ENCODE measurements at regions not wholly inside any gene's neighbourhood (a gene's known extent, or its start where the extent isn't known, plus 50 kb on each side); places are given as distances from the start of the nearest gene placed in this dataset.

DNA sequence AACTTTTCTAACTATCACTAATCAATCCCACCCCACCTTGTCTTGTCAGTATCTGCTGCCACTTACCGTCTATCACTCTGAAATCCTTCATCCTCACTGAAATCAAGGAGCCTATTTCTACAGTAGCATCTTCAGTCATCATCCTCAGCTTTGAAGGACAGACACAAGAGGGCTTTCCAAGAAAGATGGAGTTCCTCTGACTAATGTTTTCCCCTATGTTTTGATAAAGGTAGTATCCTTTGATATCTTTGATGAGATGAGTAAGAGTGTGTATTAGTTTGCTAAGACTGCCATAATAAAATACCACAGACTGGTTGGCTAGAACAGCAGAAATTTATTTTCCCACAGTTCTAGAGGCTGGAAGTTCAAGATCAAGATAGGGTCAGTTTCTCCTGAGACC, 101.8 kb upstream of the VAV3 start:
- Histone ChIP-seq H3K9ac (ENCODE audit: low read depth, low read length) (no peak overlapping the region), H4K91ac (ENCODE audit: insufficient read depth, low read depth, low read length) (no peak overlapping the region), H2BK15ac (ENCODE audit: low read depth, low read length) (no peak overlapping the region), H3K4me2 (ENCODE audit: low read depth, low read length) (no peak overlapping the region), H2AK5ac (ENCODE audit: low read depth, low read length) (no peak overlapping the region), H4K20me1 (ENCODE audit: insufficient read depth, low read length) (no peaks in the 10 kb centered on the region), H3K9me3 (ENCODE audit: control insufficient read depth, insufficient read depth, low read length) (no peaks in the 10 kb centered on the region), H3K27me3 (ENCODE audit: control insufficient read depth, insufficient read depth, low read length) (no peaks in the 10 kb centered on the region), H3K9me1 (ENCODE audit: insufficient read depth, low read length) (no peaks in the 10 kb centered on the region), H3K4me1 (ENCODE audit: control insufficient read depth, insufficient read depth, low read length) (no peaks in the 10 kb centered on the region), H2BK120ac (ENCODE audit: low read depth, low read length) (no peak overlapping the region), H3K79me1 (ENCODE audit: low read depth in 1 of 2, low read length in 2 of 2) (no peaks in the 10 kb centered on the region), H3K56ac (ENCODE audit: extremely low read depth, insufficient read depth, low read length) (no peak overlapping the region), H3K18ac (ENCODE audit: low read depth, low read length) (no peak overlapping the region), H3K27ac (ENCODE audit: insufficient read depth, low read length) (no peak overlapping the region), H4K5ac (ENCODE audit: low read depth, low read length) (no peak overlapping the region), H2BK5ac (ENCODE audit: low read depth, low read length, poor library complexity, severe bottlenecking) (no peak overlapping the region), H2AK9ac (replicated peaks; ENCODE audit: low read depth, low read length, poor library complexity) (no peak overlapping the region), H3K4me3 (ENCODE audit: insufficient read depth, low read depth, low read length) (no peak overlapping the region), H3K36me3 (ENCODE audit: control insufficient read depth, insufficient read depth, low read length) (no peaks in the 10 kb centered on the region), H3K23ac (ENCODE audit: low read depth, low read length) (no peak overlapping the region), H2BK20ac (ENCODE audit: low read depth, low read length) (no peak overlapping the region), H4K8ac (ENCODE audit: low read depth in 2 of 2, low read length in 2 of 2) (no peak overlapping the region), H3K14ac (replicated peaks; ENCODE audit: low read depth, low read length) (no peak overlapping the region), H2AFZ (replicated peaks; ENCODE audit: low read length, poor library complexity) (no peak overlapping the region), H3K4ac (ENCODE audit: low read depth, low read length) (no peak overlapping the region)
- no TSS peak for BruUV-seq (replicated peaks)
- intact Hi-C loops (cut with micrococcal nuclease): no loop called here
- no peak for ATAC-seq (ENCODE audit: low read depth)
- TF ChIP-seq ELK1 (IDR thresholded peaks at IDR 0.05; ENCODE audit: borderline replicate concordance, low read depth, low read length) (no peak), MAFK (IDR thresholded peaks at IDR 0.05; ENCODE audit: low read depth, low read length) (no peak), POLR2A (IDR thresholded peaks at IDR 0.05; ENCODE audit: low read depth, low read length) (no peak), MXI1 (IDR thresholded peaks at IDR 0.05; ENCODE audit: borderline replicate concordance, low read depth, low read length) (no peak), RFX5 (IDR thresholded peaks at IDR 0.05; ENCODE audit: low read depth, low read length) (no peak), USF2 (IDR thresholded peaks at IDR 0.05; ENCODE audit: low read depth, low read length) (no peak), BHLHE40 (IDR thresholded peaks at IDR 0.05; ENCODE audit: low read depth, low read length) (no peak), FOS (IDR thresholded peaks at IDR 0.05; ENCODE audit: low read depth, low read length) (no peak), CEBPB (IDR thresholded peaks at IDR 0.05; ENCODE audit: low read depth, low read length) (no peak), NFE2L2 (IDR thresholded peaks at IDR 0.05; ENCODE audit: low read depth, low read length) (no peak), SMC3 (IDR thresholded peaks at IDR 0.05; ENCODE audit: low read depth, low read length) (no peak), CHD1 (IDR thresholded peaks at IDR 0.05; ENCODE audit: low read depth, low read length) (no peak), RCOR1 (IDR thresholded peaks at IDR 0.05; ENCODE audit: insufficient replicate concordance, low read length) (no peak)
- TF ChIP-seq, protein P1, sequence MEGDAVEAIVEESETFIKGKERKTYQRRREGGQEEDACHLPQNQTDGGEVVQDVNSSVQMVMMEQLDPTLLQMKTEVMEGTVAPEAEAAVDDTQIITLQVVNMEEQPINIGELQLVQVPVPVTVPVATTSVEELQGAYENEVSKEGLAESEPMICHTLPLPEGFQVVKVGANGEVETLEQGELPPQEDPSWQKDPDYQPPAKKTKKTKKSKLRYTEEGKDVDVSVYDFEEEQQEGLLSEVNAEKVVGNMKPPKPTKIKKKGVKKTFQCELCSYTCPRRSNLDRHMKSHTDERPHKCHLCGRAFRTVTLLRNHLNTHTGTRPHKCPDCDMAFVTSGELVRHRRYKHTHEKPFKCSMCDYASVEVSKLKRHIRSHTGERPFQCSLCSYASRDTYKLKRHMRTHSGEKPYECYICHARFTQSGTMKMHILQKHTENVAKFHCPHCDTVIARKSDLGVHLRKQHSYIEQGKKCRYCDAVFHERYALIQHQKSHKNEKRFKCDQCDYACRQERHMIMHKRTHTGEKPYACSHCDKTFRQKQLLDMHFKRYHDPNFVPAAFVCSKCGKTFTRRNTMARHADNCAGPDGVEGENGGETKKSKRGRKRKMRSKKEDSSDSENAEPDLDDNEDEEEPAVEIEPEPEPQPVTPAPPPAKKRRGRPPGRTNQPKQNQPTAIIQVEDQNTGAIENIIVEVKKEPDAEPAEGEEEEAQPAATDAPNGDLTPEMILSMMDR (conservative IDR thresholded peaks at IDR 0.05; ENCODE audit: low read depth, low read length): no peak
- 60% methylated on average over 1 of the region's 1 CpG; no CpG with 5 or more reads in 1 of the 2 experiments for WGBS, 2 experiments (ENCODE audit: extremely low coverage in 2 of 2, insufficient read length in 1 of 2)
- CTCF ChIA-PET: no interaction called here
- dilution Hi-C loops (cut with HindIII; ENCODE audit: low sequenced_read_pairs, unreplicated experiment): no loop called here
- POLR2A ChIA-PET (ENCODE audit: unreplicated experiment): no interaction called here
- in situ Hi-C loops (cut with MboI; ENCODE audit: low sequenced_read_pairs): no loop called here
- DNase-seq: no peak
